HepG2 (cell line): ENCODE measurements at regions not wholly inside any gene's neighbourhood (a gene's known extent, or its start where the extent isn't known, plus 50 kb on each side); places are given as distances from the start of the nearest gene placed in this dataset.

Source experiments
- ATAC-seq: fragments of 200-7000 bp; cut with Tn5 transposase; 3 replicates; pipeline ENCODE4 v1.9.1; 2020; ENCODE audit warnings: mild to moderate bottlenecking, moderate library complexity
- BruUV-seq: library from RNA; stranded (reverse); fragments of 400-500 nt; replicated peaks from 2 replicates; lab custom pipeline; 2021; lab: Mats Ljungman, UMichigan
- CTCF ChIA-PET: fragments of 300-600 bp; formaldehyde crosslinking; extraction: SDS; loops from one replicate; lab custom pipeline; 2021; ENCODE audit warnings: low total read pairs, inconsistent platforms, low intra/inter-chr PET ratio; lab: Yijun Ruan, JAX
- POLR2A ChIA-PET: fragments of 350-600 bp; sonication (Branson Sonifier 250); formaldehyde crosslinking; loops from one replicate; lab custom pipeline; 2020; ENCODE audit warnings: antibody characterized with exemption, inconsistent platforms; lab: Yijun Ruan, JAX
- DNase-seq: peaks from one replicate; pipeline ENCODE4 v3.0.0-alpha.2; 2015; ENCODE audit warnings: low spot score
- FAIRE-seq: peaks from 3 replicates; lab custom pipeline; 2011; peaks lifted over from hg19 to GRCh38; lab: Jason Lieb, UNC
- H2AFZ ChIP-seq: one replicate; pipeline ENCODE4 v1.6.1; 2011; ENCODE audit warnings: low read length, inconsistent platforms
- H3K27ac ChIP-seq: fragments of 300-600 bp; 3 replicates; pipeline ENCODE4 v1.8.0; 2011; ENCODE audit warnings: mixed run types, mild to moderate bottlenecking, mixed read lengths, low read length, inconsistent platforms; ENCODE audit not compliant: insufficient read depth; ENCODE audit errors: extremely low read length
- H3K27me3 ChIP-seq, 2 experiments: fragments of 200-600 bp in 1 of 2; 2 replicates in 1 of 2; 3 replicates in 1 of 2; pipeline versions ENCODE4 v1.6.0 to v1.8.0; 2011; ENCODE audit warnings: low read length in 2 of 2, mild to moderate bottlenecking in 2 of 2, moderate library complexity in 2 of 2, inconsistent platforms in 1 of 2; ENCODE audit not compliant: insufficient read depth in 2 of 2, control insufficient read depth in 1 of 2
- H3K36me3 ChIP-seq, 2 experiments: fragments of 200-600 bp in 1 of 2; replicated peaks in 1 of 2; 2 replicates in 1 of 2; 3 replicates in 1 of 2; pipeline versions ENCODE4 v1.5.1 to v1.8.0; 2011; ENCODE audit warnings: low read length in 2 of 2, inconsistent platforms in 1 of 2; ENCODE audit not compliant: insufficient read depth in 2 of 2, control insufficient read depth in 1 of 2
- H3K4me1 ChIP-seq: 2 replicates; pipeline ENCODE4 v1.5.1; 2012; ENCODE audit warnings: low read length, inconsistent platforms; ENCODE audit not compliant: insufficient read depth
- H3K4me2 ChIP-seq: 2 replicates; pipeline ENCODE4 v1.6.0; 2011; ENCODE audit warnings: low read depth, low read length, inconsistent platforms
- H3K4me3 ChIP-seq, 3 experiments: fragments of 200-600 bp in 1 of 3; sonication (generic), shearing (Covaris generic) in 1 of 3; replicated peaks in 1 of 3; 2 replicates each; pipeline ENCODE4 v1.5.1; 2011 to 2016; ENCODE audit warnings: low read length in 3 of 3, inconsistent platforms in 2 of 3, low read depth in 2 of 3, mild to moderate bottlenecking in 2 of 3, control low read depth in 1 of 3, mixed read lengths in 1 of 3; ENCODE audit not compliant: insufficient read depth in 1 of 3
- H3K79me2 ChIP-seq: one replicate; pipeline ENCODE4 v1.6.1; 2011; ENCODE audit warnings: low read length, inconsistent platforms; ENCODE audit not compliant: insufficient read depth
- H3K9ac ChIP-seq: 2 replicates; pipeline ENCODE4 v1.6.0; 2011; ENCODE audit warnings: mild to moderate bottlenecking, low read depth, low read length, inconsistent platforms; ENCODE audit not compliant: insufficient read depth
- H3K9me3 ChIP-seq: 2 replicates; pipeline ENCODE4 v1.5.1; 2012; ENCODE audit warnings: mild to moderate bottlenecking, low read length
- H4K20me1 ChIP-seq: 2 replicates; pipeline ENCODE4 v1.6.0; 2011; ENCODE audit warnings: inconsistent platforms, mild to moderate bottlenecking, low read length, moderate library complexity; ENCODE audit not compliant: insufficient read depth
- BCL6 ChIP-seq: IDR thresholded peaks from 2 replicates; pipeline ENCODE4 v1.6.1; 2016; ENCODE audit warnings: missing genetic modification reagents, missing compliant biosample characterization
- KDM3A ChIP-seq: IDR thresholded peaks from 2 replicates; pipeline ENCODE4 v1.6.1; 2018; ENCODE audit warnings: low read depth, missing compliant biosample characterization
- MAFG ChIP-seq: sonication (generic); formaldehyde crosslinking; IDR thresholded peaks from 2 replicates; pipeline ENCODE4 v1.5.1; 2020; ENCODE audit warnings: mild to moderate bottlenecking, missing genetic modification reagents
- NAIF1 ChIP-seq: sonication (generic); formaldehyde crosslinking; IDR thresholded peaks from 2 replicates; pipeline ENCODE4 v1.5.0; 2020; ENCODE audit warnings: mild to moderate bottlenecking, missing genetic modification reagents, borderline replicate concordance
- PHF21A ChIP-seq: sonication (generic); formaldehyde crosslinking; IDR thresholded peaks from 2 replicates; pipeline ENCODE4 v1.5.0; 2020; ENCODE audit warnings: mild to moderate bottlenecking, missing genetic modification reagents
- SOX6 ChIP-seq, 2 experiments: fragments of 450-650 bp in 1 of 2; sonication (generic) in 1 of 2; formaldehyde crosslinking in 1 of 2; IDR thresholded peaks; 2 replicates each; pipeline versions ENCODE4 v1.4.0 to v1.6.1; 2017 to 2020; ENCODE audit warnings: antibody characterized with exemption in 1 of 2, mild to moderate bottlenecking in 1 of 2, missing genetic modification reagents in 1 of 2
- ZNF468 ChIP-seq: sonication (generic); formaldehyde crosslinking; IDR thresholded peaks from 2 replicates; pipeline ENCODE4 v1.8.0; 2022; ENCODE audit warnings: mild to moderate bottlenecking, moderate library complexity, missing genetic modification reagents
- ZNF589 ChIP-seq: sonication (generic); formaldehyde crosslinking; conservative IDR thresholded peaks from 2 replicates; pipeline ENCODE4 v1.8.0; 2022; ENCODE audit warnings: mild to moderate bottlenecking, moderate library complexity, missing genetic modification reagents
- ZNF672 ChIP-seq: sonication (generic); formaldehyde crosslinking; IDR thresholded peaks from 2 replicates; pipeline ENCODE4 v1.8.1; 2022; ENCODE audit warnings: missing genetic modification reagents
- ZNF761 ChIP-seq: sonication (generic); formaldehyde crosslinking; conservative IDR thresholded peaks from 2 replicates; pipeline ENCODE4 v1.4.0; 2020; ENCODE audit warnings: mild to moderate bottlenecking, missing genetic modification reagents
- WGBS: methylation state at CpG from one replicate; pipeline ENCODE4 v1.1.6; 2017; ENCODE audit warnings: low lambda C conversion rate; 5-methylcytosine and 5-hydroxymethylcytosine counted together
- in situ Hi-C: cut with HindIII; loops from 2 replicates; pipeline ENCODE4 v1.10.0; 2017; ENCODE audit warnings: low pct_unique_long_range_greater_than_20kb; ENCODE audit not compliant: extremely low pct_ligation_motif_present
- intact Hi-C: fragments of 100-400 bp; cut with micrococcal nuclease; formaldehyde crosslinking; loops from one replicate; pipeline ENCODE4 v1.10.0; 2022; ENCODE audit not compliant: unreplicated experiment

DNA sequence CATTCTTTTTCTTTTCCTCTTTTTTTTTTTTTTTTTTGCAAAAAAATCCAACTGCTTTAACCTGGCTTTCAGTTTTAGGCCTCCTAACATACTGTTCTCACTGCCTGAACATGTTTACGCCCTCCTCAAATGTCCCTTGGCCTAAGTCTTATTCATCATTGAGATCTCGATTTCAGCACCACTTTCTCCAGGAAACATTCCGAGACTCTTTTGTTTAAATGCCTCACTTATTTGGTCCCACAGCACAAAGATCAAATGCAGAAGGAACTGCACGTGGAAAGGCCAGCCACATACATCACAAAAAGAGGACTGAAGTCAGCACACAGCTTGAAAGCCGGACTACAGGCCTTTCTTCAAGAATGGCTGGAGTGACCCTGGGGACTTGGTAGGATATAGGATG, 79.2 kb upstream of the POMP start (continued):
- TF ChIP-seq SOX6 (IDR thresholded peaks at IDR 0.05) (no peak), SOX6 (CRISPR knock-in tag; IDR thresholded peaks at IDR 0.05) (no peak), ZNF468 (CRISPR knock-in tag) (no peak), PHF21A (CRISPR knock-in tag) (no peak), ZNF589 (no peak), KDM3A (CRISPR knock-in tag) (no peak)

GRCh38 chr13:28579322-28579721, 79.6 kb upstream of the POMP start:
- intact Hi-C loops (no loop called here), in situ Hi-C loops (no loop called here)
- Histone ChIP-seq H3K4me3 (no peak overlapping the region), H3K4me1 (peaks cover 9% of the 10 kb centered on the region), H3K27me3 (0 out of 5 replicates have a peak, but pooled peaks cover 0 to 1% of the 10 kb centered on the region in 2 experiments), H3K9ac (no peak overlapping the region), H3K4me2 (no peak overlapping the region), H4K20me1 (no peaks in the 10 kb centered on the region), H2AFZ (no peak overlapping the region), H3K9me3 (no peaks in the 10 kb centered on the region), H3K27ac (no peak overlapping the region), H3K79me2 (no peaks in the 10 kb centered on the region), H3K36me3 (no peaks in the 10 kb centered on the region)
- no peak for TF ChIP-seq MAFG
- TF ChIP-seq NAIF1 (CRISPR knock-in tag): no peak
- TF ChIP-seq BCL6: no peak
- no peak for TF ChIP-seq ZNF761 (CRISPR knock-in tag)
- no peak for TF ChIP-seq ZNF672 (CRISPR knock-in tag)
- ChIA-PET POLR2A (no interaction called here), CTCF (no interaction called here)
- WGBS: 26% methylated on average over 7 of the region's 7 CpGs
- BruUV-seq: no TSS peak
- ATAC-seq (no peak), DNase-seq (no peak), FAIRE-seq (no peak)
